IPS DF 6.9 (cell line): ENCODE measurements at regions not wholly inside any gene's neighbourhood (a gene's known extent, or its start where the extent isn't known, plus 50 kb on each side); places are given as distances from the start of the nearest gene placed in this dataset.
"Not testable (repeated sequence)": the region's sequence is repeated elsewhere in the genome, so short reads cannot be mapped to it uniquely, and the experiment has no call there.

Source experiments
- DNase-seq: peaks from one replicate; pipeline ENCODE4 v3.0.0-alpha.2; 2013; ENCODE audit warnings: low read depth, low spot score
- H3K27ac ChIP-seq: one replicate; pipeline ENCODE4 v1.5.1; 2013; ENCODE audit warnings: low read length, control low read depth
- H3K27me3 ChIP-seq: 2 replicates; pipeline ENCODE4 v1.6.1; 2013; ENCODE audit warnings: mild to moderate bottlenecking, low read length; ENCODE audit not compliant: control insufficient read depth, insufficient read depth
- H3K36me3 ChIP-seq: 2 replicates; pipeline ENCODE4 v1.6.1; 2013; ENCODE audit warnings: low read length; ENCODE audit not compliant: control insufficient read depth, insufficient read depth
- H3K4me1 ChIP-seq: 2 replicates; pipeline ENCODE4 v1.6.1; 2013; ENCODE audit warnings: low read length; ENCODE audit not compliant: control insufficient read depth, insufficient read depth
- H3K4me3 ChIP-seq: 2 replicates; pipeline ENCODE4 v1.5.1; 2013; ENCODE audit warnings: mild to moderate bottlenecking, low read length
- H3K9me3 ChIP-seq: 2 replicates; pipeline ENCODE4 v1.6.1; 2013; ENCODE audit warnings: low read length, inconsistent platforms; ENCODE audit not compliant: control insufficient read depth, insufficient read depth
- WGBS: extraction: QIAGEN DNeasy Blood & Tissue Kit; methylation state at CpG from one replicate; pipeline ENCODE4 v1.1.7; 2013; ENCODE audit warnings: mixed read lengths, missing lambda C conversion rate; ENCODE audit not compliant: insufficient read length, insufficient coverage; 5-methylcytosine and 5-hydroxymethylcytosine counted together

- no CpG with 5 or more reads among the region's 9 CpGs for WGBS
- Histone ChIP-seq H3K27ac (no peak overlapping the region), H3K9me3 (no peaks in the 10 kb centered on the region), H3K4me3 (no peak overlapping the region), H3K27me3 (no peaks in the 10 kb centered on the region), H3K4me1 (no peaks in the 10 kb centered on the region), H3K36me3 (no peaks in the 10 kb centered on the region)
- no peak for DNase-seq
Observed at GRCh38 chr20:5395932-5396727, 79.4 kb upstream of the PROKR2 start.

DNA sequence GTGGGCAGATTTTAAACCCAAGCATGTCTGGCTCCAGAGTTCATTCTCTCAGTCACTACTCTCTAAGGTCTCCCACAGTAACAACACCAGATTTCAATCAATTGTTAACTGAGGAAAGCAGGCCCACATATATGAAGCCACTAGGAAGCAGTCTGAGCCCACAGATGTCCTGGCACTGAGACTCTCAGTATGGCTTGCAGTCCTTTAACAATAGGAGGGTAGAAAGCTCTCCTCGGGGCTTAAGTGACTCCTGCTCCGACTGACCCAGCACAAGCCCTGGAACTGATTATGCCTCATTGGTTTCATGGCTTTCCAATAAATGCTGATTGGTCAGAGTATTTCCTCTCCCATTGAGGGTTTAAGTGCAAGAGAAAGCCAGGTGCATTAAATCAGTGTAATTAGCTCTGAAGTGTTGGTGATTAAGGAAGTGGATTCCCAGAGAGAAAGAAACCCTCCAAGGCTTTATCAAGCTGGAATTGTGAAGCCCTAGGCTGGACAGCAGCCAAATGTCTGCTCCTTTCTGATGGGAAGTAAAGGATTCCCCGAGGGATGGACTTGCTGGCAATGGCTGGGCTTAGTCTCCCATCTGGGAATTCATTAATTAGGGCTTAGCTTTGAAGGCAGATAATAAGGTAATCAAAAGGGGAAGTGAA is 76.6 kb upstream of the PROKR2 start:
- Histone ChIP-seq H3K27ac (no peak overlapping the region), H3K9me3 (no peaks in the 10 kb centered on the region), H3K4me3 (no peak overlapping the region), H3K36me3 (no peaks in the 10 kb centered on the region), H3K27me3 (no peaks in the 10 kb centered on the region), H3K4me1 (no peaks in the 10 kb centered on the region)
- no peak for DNase-seq
- no CpG with 5 or more reads among the region's 3 CpGs for WGBS

DNA sequence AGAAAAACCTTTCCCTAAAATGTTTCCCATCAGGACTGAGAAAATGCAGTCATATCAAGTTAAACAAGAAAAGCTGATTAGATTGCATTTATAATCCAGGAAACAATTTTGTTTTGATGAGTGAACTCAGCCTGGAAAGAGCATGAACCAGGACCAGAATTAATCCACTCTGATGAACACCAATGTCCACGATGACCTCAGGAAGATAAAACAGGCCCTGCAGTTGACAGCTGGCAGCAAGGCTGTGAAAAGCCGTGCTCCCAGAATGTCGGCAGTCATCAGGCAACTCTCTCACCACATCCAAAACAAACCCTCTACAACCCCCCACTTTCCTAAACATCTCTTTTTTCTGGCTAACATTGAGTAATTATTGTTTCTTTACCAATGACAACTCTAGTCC is 74.0 kb upstream of the PROKR2 start:
- WGBS = no CpG with 5 or more reads among the region's 3 CpGs
- Histone ChIP-seq H3K36me3 (no peaks in the 10 kb centered on the region), H3K4me3 (no peak overlapping the region), H3K9me3 (no peaks in the 10 kb centered on the region), H3K27me3 (no peaks in the 10 kb centered on the region), H3K4me1 (no peaks in the 10 kb centered on the region), H3K27ac (no peak overlapping the region)
- DNase-seq = no peak

DNA sequence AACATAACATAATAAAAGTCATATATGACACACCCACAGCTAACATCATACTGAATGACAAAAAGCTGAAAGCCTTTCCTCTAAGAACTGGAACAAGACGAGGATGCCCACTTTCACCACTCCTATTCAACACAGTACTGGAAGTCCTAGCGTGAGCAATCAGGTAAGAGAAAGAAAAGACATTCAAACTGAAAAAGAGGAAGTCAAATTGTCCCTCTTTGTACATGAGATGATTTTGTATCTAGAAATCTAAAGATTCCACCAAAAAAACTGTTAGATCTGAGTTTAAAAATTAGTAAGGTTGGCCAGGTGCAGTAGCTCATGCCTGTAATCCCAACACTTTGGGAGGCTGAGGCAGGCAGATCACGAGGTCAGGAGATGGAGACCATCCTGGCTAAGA is 70.1 kb upstream of the PROKR2 start:
- not testable (repeated sequence) for DNase-seq, H3K4me3 ChIP-seq, H3K36me3 ChIP-seq, H3K27ac ChIP-seq, H3K4me1 ChIP-seq, H3K27me3 ChIP-seq, H3K9me3 ChIP-seq
- no CpG with 5 or more reads among the region's 3 CpGs for WGBS

DNA sequence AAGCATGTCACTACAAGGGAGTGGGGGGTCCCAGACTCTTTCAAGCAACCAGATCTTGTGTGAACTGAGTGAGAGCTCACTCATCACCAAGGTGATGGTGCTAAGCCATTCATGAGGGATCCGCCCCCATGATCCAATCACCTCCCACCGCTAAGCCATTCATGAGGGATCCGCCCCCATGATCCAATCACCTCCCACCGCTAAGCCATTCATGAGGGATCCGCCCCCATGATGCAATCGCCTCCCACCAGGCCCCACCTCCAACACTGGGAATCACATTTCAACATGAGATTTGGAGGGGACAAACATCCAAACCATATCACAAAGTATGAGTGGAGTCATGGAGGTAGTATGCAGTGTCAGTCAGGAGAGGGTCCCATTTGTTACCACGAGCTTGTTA is 64.8 kb upstream of the PROKR2 start:
- H3K4me3 ChIP-seq, H3K9me3 ChIP-seq, H3K36me3 ChIP-seq, DNase-seq, H3K27ac ChIP-seq, H3K27me3 ChIP-seq, H3K4me1 ChIP-seq: not testable (repeated sequence)
- no CpG with 5 or more reads among the region's 7 CpGs for WGBS

DNA sequence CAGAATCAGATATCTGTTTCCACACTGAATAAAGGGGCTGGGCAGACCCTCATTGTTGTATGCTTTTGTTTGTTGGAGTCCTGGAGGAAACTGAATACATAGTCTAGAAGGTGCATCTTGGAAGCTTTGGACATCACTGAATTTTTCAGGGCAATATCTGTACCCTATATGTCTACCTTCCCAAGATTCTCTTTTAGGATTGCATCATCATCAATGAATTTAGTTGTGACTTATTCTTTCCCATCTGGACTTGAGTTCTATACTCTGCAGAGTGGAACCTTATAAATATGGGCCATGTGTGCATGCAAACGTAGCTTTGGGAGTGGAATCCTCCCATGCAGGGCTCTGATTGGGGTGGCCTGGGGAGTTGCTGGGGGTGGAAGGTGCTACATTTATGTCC is 60.7 kb upstream of the PROKR2 start:
- Histone ChIP-seq H3K9me3 (no peaks in the 10 kb centered on the region), H3K4me1 (no peaks in the 10 kb centered on the region), H3K4me3 (no peak overlapping the region), H3K27ac (no peak overlapping the region), H3K27me3 (no peaks in the 10 kb centered on the region), H3K36me3 (no peaks in the 10 kb centered on the region)
- no peak for DNase-seq
- WGBS = no CpG with 5 or more reads among the region's 1 CpG

GRCh38 chr20:5376228-5376627 is 59.5 kb upstream of the PROKR2 start:
- Histone ChIP-seq H3K4me1 (no peaks in the 10 kb centered on the region), H3K9me3 (no peaks in the 10 kb centered on the region), H3K4me3 (no peak overlapping the region), H3K36me3 (no peaks in the 10 kb centered on the region), H3K27me3 (no peaks in the 10 kb centered on the region), H3K27ac (no peak overlapping the region)
- DNase-seq = no peak
- no CpG with 5 or more reads among the region's 6 CpGs for WGBS

GRCh38 chr20:5374171-5374570 is 57.4 kb upstream of the PROKR2 start:
- no peak overlapping the region for H3K4me3 ChIP-seq
- H3K36me3 ChIP-seq = no peaks in the 10 kb centered on the region
- H3K27ac ChIP-seq = no peak overlapping the region
- no CpG with 5 or more reads among the region's 5 CpGs for WGBS
- no peaks in the 10 kb centered on the region for H3K27me3 ChIP-seq
- H3K4me1 ChIP-seq = no peaks in the 10 kb centered on the region
- no peaks in the 10 kb centered on the region for H3K9me3 ChIP-seq
- DNase-seq = no peak

- H3K9me3 ChIP-seq = no peaks in the 10 kb centered on the region
- WGBS = no CpG with 5 or more reads among the region's 5 CpGs
- H3K27me3 ChIP-seq = no peaks in the 10 kb centered on the region
- no peak overlapping the region for H3K4me3 ChIP-seq
- H3K27ac ChIP-seq = no peak overlapping the region
- H3K36me3 ChIP-seq = no peaks in the 10 kb centered on the region
- no peak for DNase-seq
- H3K4me1 ChIP-seq = no peaks in the 10 kb centered on the region
Observed at GRCh38 chr20:5372371-5372770, 55.6 kb upstream of the PROKR2 start.

- H3K36me3 ChIP-seq = no peaks in the 10 kb centered on the region
- no peak overlapping the region for H3K27ac ChIP-seq
- no peak for DNase-seq
- no peaks in the 10 kb centered on the region for H3K27me3 ChIP-seq
- no peaks in the 10 kb centered on the region for H3K4me1 ChIP-seq
- no CpG with 5 or more reads among the region's 2 CpGs for WGBS
- H3K9me3 ChIP-seq = no peaks in the 10 kb centered on the region
- no peak overlapping the region for H3K4me3 ChIP-seq
Observed at GRCh38 chr20:5369629-5370028, 52.9 kb upstream of the PROKR2 start.
